PC-3 (cell line): ENCODE measurements at regions not wholly inside any gene's neighbourhood (a gene's known extent, or its start where the extent isn't known, plus 50 kb on each side); places are given as distances from the start of the nearest gene placed in this dataset.

Experiments
- ATAC-seq: fragments of 200-7000 bp; cut with Tn5 transposase; 2 replicates; pipeline ENCODE4 v1.9.1; 2020; ENCODE audit warnings: mild to moderate bottlenecking, moderate library complexity
- BruUV-seq: library from RNA; stranded (reverse); fragments of 400-500 nt; replicated peaks from 2 replicates; lab custom pipeline; 2021; lab: Mats Ljungman, UMichigan
- CTCF ChIA-PET: fragments of 300-600 bp; sonication (Branson Sonifier 250); formaldehyde crosslinking; loops from one replicate; lab custom pipeline; 2022; ENCODE audit warnings: antibody characterized with exemption; lab: Charles Lee
- POLR2A ChIA-PET: fragments of 300-600 bp; sonication (Branson Sonifier 250); formaldehyde crosslinking; loops from one replicate; lab custom pipeline; 2022; ENCODE audit warnings: antibody characterized with exemption; ENCODE audit not compliant: unreplicated experiment; lab: Charles Lee
- DNase-seq: peaks from one replicate; pipeline ENCODE4 v3.0.0-alpha.2; 2015
- H2AFZ ChIP-seq: fragments of 300-600 bp; sonication (generic); 2 replicates; pipeline ENCODE4 v1.6.0; 2016; ENCODE audit warnings: antibody characterized with exemption, low read length
- H3F3A ChIP-seq: fragments of 300-600 bp; sonication (generic); one replicate; pipeline ENCODE4 v1.6.0; 2017; ENCODE audit warnings: antibody characterized with exemption, low read length, control low read depth, mild to moderate bottlenecking; ENCODE audit not compliant: unreplicated experiment
- H3K27ac ChIP-seq: fragments of 300-600 bp; sonication (generic); 2 replicates; pipeline ENCODE4 v1.5.1; 2016; ENCODE audit warnings: mild to moderate bottlenecking, low read length
- H3K27me3 ChIP-seq: fragments of 300-600 bp; sonication (generic); 2 replicates; pipeline ENCODE4 v1.6.1; 2016; ENCODE audit warnings: low read length, mixed read lengths
- H3K36me3 ChIP-seq: fragments of 300-600 bp; sonication (generic); 2 replicates; pipeline ENCODE4 v1.6.1; 2016; ENCODE audit warnings: low read depth, mixed run types, low read length, mixed read lengths
- H3K4me1 ChIP-seq: fragments of 300-600 bp; sonication (generic); 2 replicates; pipeline ENCODE4 v1.5.1; 2016; ENCODE audit warnings: low read length; ENCODE audit not compliant: insufficient read depth
- H3K4me2 ChIP-seq: fragments of 300-600 bp; sonication (generic); 2 replicates; pipeline ENCODE4 v1.6.0; 2016; ENCODE audit warnings: low read length
- H3K4me3 ChIP-seq: fragments of 300-600 bp; sonication (generic); 2 replicates; pipeline ENCODE4 v1.5.1; 2016; ENCODE audit warnings: mild to moderate bottlenecking, low read length, mixed read lengths
- H3K79me2 ChIP-seq: fragments of 300-600 bp; sonication (generic); 2 replicates; pipeline ENCODE4 v1.6.1; 2017; ENCODE audit warnings: low read length, mixed read lengths
- H3K9ac ChIP-seq: fragments of 300-600 bp; sonication (generic); 2 replicates; pipeline ENCODE4 v1.6.0; 2016; ENCODE audit warnings: mild to moderate bottlenecking, low read length
- H3K9me2 ChIP-seq: fragments of 300-600 bp; sonication (generic); replicated peaks from 2 replicates; pipeline ENCODE4 v1.6.1; 2016; ENCODE audit warnings: mixed run types, low read length, mixed read lengths
- H3K9me3 ChIP-seq: fragments of 300-600 bp; sonication (generic); 2 replicates; pipeline ENCODE4 v1.6.1; 2016; ENCODE audit warnings: low read length, mixed read lengths
- H4K20me1 ChIP-seq: fragments of 300-600 bp; sonication (generic); 2 replicates; pipeline ENCODE4 v1.6.1; 2016; ENCODE audit warnings: low read length, mixed read lengths
- EZH2 ChIP-seq: fragments of 300-600 bp; sonication (generic); IDR thresholded peaks from one replicate; pipeline ENCODE4 v1.6.1; 2017; ENCODE audit warnings: antibody characterized with exemption, mild to moderate bottlenecking, low read length; ENCODE audit not compliant: unreplicated experiment
- EZH2phosphoT487 ChIP-seq: fragments of 300-600 bp; sonication (generic); IDR thresholded peaks from 2 replicates; pipeline ENCODE4 v1.6.1; 2018; ENCODE audit warnings: mild to moderate bottlenecking, antibody characterized with exemption, low read length, borderline replicate concordance
- intact Hi-C: fragments of 100-400 bp; cut with micrococcal nuclease; formaldehyde crosslinking; loops from 2 replicates; pipeline ENCODE4 v1.9.0; 2023
- TF ChIP-seq, protein P1 (sequence below): fragments of 300-600 bp; sonication (generic); conservative IDR thresholded peaks from 2 replicates; pipeline ENCODE4 v1.5.1; 2017; ENCODE audit warnings: antibody characterized with exemption, low read depth, mild to moderate bottlenecking, low read length

DNA sequence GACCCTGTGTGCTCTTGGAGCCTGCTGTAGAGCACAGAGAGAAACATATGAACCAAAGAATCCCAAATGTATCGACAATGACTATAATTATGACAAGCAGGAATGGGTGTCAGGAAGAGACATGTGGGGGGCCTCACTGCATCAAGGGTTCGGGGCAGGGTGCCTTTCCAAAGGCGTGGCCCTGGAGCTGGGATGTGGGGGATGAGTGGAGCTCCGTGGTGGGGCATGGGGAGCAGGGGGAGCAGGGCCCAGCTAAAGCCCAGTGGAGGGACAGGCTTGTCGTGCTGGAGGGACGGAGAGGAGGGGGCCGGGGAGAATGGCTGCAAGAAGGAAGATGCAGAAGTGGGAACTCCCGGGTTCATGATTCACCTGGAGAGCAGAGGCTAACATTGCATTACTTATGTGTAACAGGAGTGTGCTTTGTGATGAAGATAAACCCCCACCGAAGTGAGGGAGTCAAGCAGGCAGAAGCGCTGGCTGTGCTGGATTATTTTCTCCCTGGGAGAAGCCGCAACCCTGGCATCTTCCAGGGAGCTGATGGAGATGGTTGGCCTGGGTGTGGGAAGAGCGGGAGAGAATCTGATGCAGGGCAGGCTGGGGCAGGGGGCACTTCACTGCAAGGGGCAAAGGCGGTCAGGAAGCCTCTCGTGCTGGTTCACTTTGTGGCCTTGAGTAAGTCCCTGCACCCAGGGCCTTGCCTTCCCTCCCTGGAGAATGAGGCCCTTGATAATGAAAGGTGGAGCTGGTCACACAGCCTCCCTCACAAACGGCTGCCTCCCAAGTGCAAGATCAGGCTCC lies 124.6 kb upstream of the RUNX3 start:
- no peaks in the 10 kb centered on the region for H4K20me1 ChIP-seq
- no peaks in the 10 kb centered on the region for H3K79me2 ChIP-seq
- no peak overlapping the region for H3K27ac ChIP-seq
- H3K4me2 ChIP-seq: no peak overlapping the region
- POLR2A ChIA-PET: no interaction called here
- no TSS peak for BruUV-seq
- H3F3A ChIP-seq: no peaks in the 10 kb centered on the region
- H3K9me3 ChIP-seq: no peaks in the 10 kb centered on the region
- no peak overlapping the region for H3K9ac ChIP-seq
- intact Hi-C loops: no loop called here
- no peaks in the 10 kb centered on the region for H3K4me1 ChIP-seq
- TF ChIP-seq EZH2phosphoT487: no peak
- TF ChIP-seq, protein P1, sequence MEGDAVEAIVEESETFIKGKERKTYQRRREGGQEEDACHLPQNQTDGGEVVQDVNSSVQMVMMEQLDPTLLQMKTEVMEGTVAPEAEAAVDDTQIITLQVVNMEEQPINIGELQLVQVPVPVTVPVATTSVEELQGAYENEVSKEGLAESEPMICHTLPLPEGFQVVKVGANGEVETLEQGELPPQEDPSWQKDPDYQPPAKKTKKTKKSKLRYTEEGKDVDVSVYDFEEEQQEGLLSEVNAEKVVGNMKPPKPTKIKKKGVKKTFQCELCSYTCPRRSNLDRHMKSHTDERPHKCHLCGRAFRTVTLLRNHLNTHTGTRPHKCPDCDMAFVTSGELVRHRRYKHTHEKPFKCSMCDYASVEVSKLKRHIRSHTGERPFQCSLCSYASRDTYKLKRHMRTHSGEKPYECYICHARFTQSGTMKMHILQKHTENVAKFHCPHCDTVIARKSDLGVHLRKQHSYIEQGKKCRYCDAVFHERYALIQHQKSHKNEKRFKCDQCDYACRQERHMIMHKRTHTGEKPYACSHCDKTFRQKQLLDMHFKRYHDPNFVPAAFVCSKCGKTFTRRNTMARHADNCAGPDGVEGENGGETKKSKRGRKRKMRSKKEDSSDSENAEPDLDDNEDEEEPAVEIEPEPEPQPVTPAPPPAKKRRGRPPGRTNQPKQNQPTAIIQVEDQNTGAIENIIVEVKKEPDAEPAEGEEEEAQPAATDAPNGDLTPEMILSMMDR: no peak
- no peak for TF ChIP-seq EZH2
- peaks cover 35% of the 10 kb centered on the region for H3K27me3 ChIP-seq
- no peaks in the 10 kb centered on the region for H3K9me2 ChIP-seq
- DNase-seq: no peak
- CTCF ChIA-PET: no interaction called here
- ATAC-seq: no peak
- H2AFZ ChIP-seq: no peak overlapping the region
- H3K4me3 ChIP-seq: no peak overlapping the region
- no peaks in the 10 kb centered on the region for H3K36me3 ChIP-seq

DNA sequence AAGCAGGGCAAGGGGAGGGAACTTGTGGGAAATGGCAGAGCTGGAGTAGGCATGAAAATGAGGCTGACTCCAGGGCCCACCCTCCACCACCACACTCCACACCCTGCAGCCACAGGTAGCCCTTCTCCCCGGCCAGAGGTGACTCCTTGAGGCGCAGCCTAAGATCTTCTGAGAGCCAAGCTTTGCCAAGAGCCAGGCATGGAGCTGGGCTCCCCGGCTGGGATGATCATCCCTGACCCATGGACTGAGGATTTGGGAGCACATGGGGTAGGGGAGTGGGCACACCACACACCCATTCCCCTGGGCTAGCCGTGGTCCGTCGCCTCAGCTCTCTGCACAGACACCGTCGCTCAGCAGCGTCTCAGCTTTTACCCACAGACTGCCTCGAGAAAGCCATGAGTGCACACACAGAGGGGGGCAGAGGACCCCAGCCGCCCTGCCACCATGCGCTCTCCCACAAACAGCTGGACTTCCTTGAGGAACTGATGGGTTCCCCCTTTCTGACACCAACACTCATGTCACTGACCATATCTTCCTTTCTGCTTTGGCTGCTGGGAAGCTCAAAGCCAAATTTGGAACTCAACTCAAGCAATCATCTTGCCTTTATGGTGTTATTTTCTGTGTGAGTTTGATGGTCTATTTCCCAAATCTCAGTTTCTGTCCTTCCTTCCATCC lies 123.6 kb upstream of the RUNX3 start:
- Histone ChIP-seq H3K27ac (no peak overlapping the region), H3K79me2 (no peaks in the 10 kb centered on the region), H3K4me1 (no peaks in the 10 kb centered on the region), H3K9ac (no peak overlapping the region), H3F3A (no peaks in the 10 kb centered on the region), H3K4me3 (no peak overlapping the region), H3K36me3 (no peaks in the 10 kb centered on the region), H2AFZ (no peak overlapping the region), H3K4me2 (no peak overlapping the region), H4K20me1 (no peaks in the 10 kb centered on the region), H3K27me3 (peaks cover 40% of the 10 kb centered on the region), H3K9me3 (no peaks in the 10 kb centered on the region), H3K9me2 (no peaks in the 10 kb centered on the region)
- CTCF ChIA-PET: interaction anchor here (0.7 kb wide), 1 partner anchor 1306 kb away, joined by 4 read pairs; no protein-coding TSS in a partner anchor
- TF ChIP-seq EZH2phosphoT487 (no peak), EZH2 (no peak)
- TF ChIP-seq, protein P1: no peak
- POLR2A ChIA-PET: no interaction called here
- DNase-seq: no peak
- no peak for ATAC-seq
- intact Hi-C loops: no loop called here
- BruUV-seq: no TSS peak

DNA sequence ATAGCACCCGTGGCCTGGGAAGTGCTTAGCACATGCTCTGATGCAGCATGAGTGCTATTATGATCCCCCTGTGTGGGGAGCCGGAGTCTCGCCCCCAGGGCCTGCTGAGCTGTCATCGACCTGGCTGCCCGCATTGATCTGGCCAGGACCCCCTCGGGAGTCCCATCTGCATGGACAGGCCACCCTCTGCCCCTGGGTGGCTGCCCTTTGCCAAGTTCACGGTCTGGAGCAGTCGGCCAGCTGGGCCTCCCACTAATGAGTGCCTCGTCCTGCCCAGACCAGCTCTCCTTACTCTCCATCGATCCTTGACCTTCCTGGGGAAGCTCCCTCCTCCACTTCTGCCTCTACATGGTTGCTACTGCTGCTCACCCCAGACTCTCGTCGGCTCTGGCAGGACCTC lies 121.8 kb upstream of the RUNX3 start:
- Histone ChIP-seq H3K9me2 (no peaks in the 10 kb centered on the region), H3K4me1 (no peaks in the 10 kb centered on the region), H3K4me2 (no peak overlapping the region), H3K4me3 (no peak overlapping the region), H3K36me3 (no peaks in the 10 kb centered on the region), H3K9me3 (no peaks in the 10 kb centered on the region), H3K27me3 (peaks cover 41% of the 10 kb centered on the region), H3F3A (no peaks in the 10 kb centered on the region), H2AFZ (no peak overlapping the region), H4K20me1 (no peaks in the 10 kb centered on the region), H3K79me2 (no peaks in the 10 kb centered on the region), H3K27ac (no peak overlapping the region), H3K9ac (no peak overlapping the region)
- POLR2A ChIA-PET: no interaction called here
- BruUV-seq: no TSS peak
- TF ChIP-seq EZH2 (no peak), EZH2phosphoT487 (no peak)
- TF ChIP-seq, protein P1: no peak
- intact Hi-C loops: no loop called here
- CTCF ChIA-PET: no interaction called here
- ATAC-seq (no peak), DNase-seq (no peak)
